H1 (cell line): ENCODE measurements at regions not wholly inside any gene's neighbourhood (a gene's known extent, or its start where the extent isn't known, plus 50 kb on each side); places are given as distances from the start of the nearest gene placed in this dataset.

Source experiments
- CTCF ChIA-PET: fragments of 300-600 bp; sonication (Branson Sonifier 250); formaldehyde crosslinking; loops from one replicate; lab custom pipeline; 2021; ENCODE audit not compliant: partially characterized antibody; lab: Charles Lee
- POLR2A ChIA-PET: fragments of 300-600 bp; sonication (Branson Sonifier 250); formaldehyde crosslinking; loops from one replicate; lab custom pipeline; 2021; ENCODE audit warnings: inconsistent platforms; ENCODE audit not compliant: partially characterized antibody; lab: Charles Lee
- DNase-seq, 2 experiments: peaks; one replicate each; pipeline versions ENCODE4 v3.0.0 to v3.0.0-alpha.2; 2010 to 2022; ENCODE audit warnings: low spot score in 2 of 2, low read depth in 1 of 2, mixed read lengths in 1 of 2
- FAIRE-seq: peaks from 2 replicates; lab custom pipeline; 2011; peaks lifted over from hg19 to GRCh38; lab: Jason Lieb, UNC
- H2AFZ ChIP-seq: 2 replicates; pipeline ENCODE4 v1.8.1; 2012; ENCODE audit warnings: low read length, inconsistent platforms
- H2AK5ac ChIP-seq: 2 replicates; pipeline ENCODE4 v1.6.1; 2013; ENCODE audit warnings: low read depth, low read length
- H2BK120ac ChIP-seq: replicated peaks from 2 replicates; pipeline ENCODE3; 2013; ENCODE audit warnings: low read depth, low read length, inconsistent platforms
- H2BK12ac ChIP-seq: 2 replicates; pipeline ENCODE4 v1.6.1; 2013; ENCODE audit warnings: low read depth, low read length
- H2BK15ac ChIP-seq: 2 replicates; pipeline ENCODE4 v1.6.1; 2013; ENCODE audit warnings: low read length
- H2BK20ac ChIP-seq: 2 replicates; pipeline ENCODE4 v1.6.1; 2013; ENCODE audit warnings: low read length
- H2BK5ac ChIP-seq: 2 replicates; pipeline ENCODE4 v1.6.1; 2013; ENCODE audit warnings: low read depth, low read length
- H3K14ac ChIP-seq: 2 replicates; pipeline ENCODE4 v1.6.1; 2013; ENCODE audit warnings: inconsistent platforms; ENCODE audit not compliant: insufficient read length
- H3K18ac ChIP-seq: 2 replicates; pipeline ENCODE4 v1.6.1; 2013; ENCODE audit warnings: low read length; ENCODE audit errors: extremely low read depth
- H3K23ac ChIP-seq: 2 replicates; pipeline ENCODE4 v1.6.1; 2013; ENCODE audit warnings: inconsistent platforms; ENCODE audit not compliant: insufficient read length
- H3K23me2 ChIP-seq: 2 replicates; pipeline ENCODE4 v1.6.1; 2013; ENCODE audit warnings: low read depth, low read length
- H3K27ac ChIP-seq: 2 replicates; pipeline ENCODE4 v1.6.1; 2011; ENCODE audit warnings: low read depth, low read length, inconsistent platforms
- H3K27me3 ChIP-seq, 4 experiments: replicated peaks in 1 of 4; 1 replicate in 1 of 4; 2 replicates in 3 of 4; pipeline versions ENCODE4 v1.6.1 to v1.8.1; 2011 to 2013; ENCODE audit warnings: low read length in 3 of 4, mild to moderate bottlenecking in 3 of 4, inconsistent platforms in 2 of 4, mixed read lengths in 2 of 4, moderate library complexity in 1 of 4; ENCODE audit not compliant: control insufficient read depth in 3 of 4, insufficient read depth in 3 of 4; ENCODE audit errors: extremely low read depth in 1 of 4
- H3K36me3 ChIP-seq, 4 experiments: 2 replicates each; pipeline versions ENCODE4 v1.6.1 to v1.8.1; 2011 to 2013; ENCODE audit warnings: mild to moderate bottlenecking in 4 of 4, low read length in 3 of 4, moderate library complexity in 2 of 4, control low read depth in 1 of 4, inconsistent platforms in 1 of 4; ENCODE audit not compliant: insufficient read depth in 4 of 4, control insufficient read depth in 2 of 4
- H3K4ac ChIP-seq: replicated peaks from 2 replicates; pipeline ENCODE3; 2013; ENCODE audit warnings: low read length, low read depth, mixed read lengths, inconsistent platforms; ENCODE audit not compliant: insufficient read length
- H3K4me1 ChIP-seq, 4 experiments: replicated peaks in 1 of 4; 1 replicate in 1 of 4; 2 replicates in 3 of 4; pipeline versions ENCODE4 v1.6.1 to v1.8.1; 2011 to 2013; ENCODE audit warnings: low read length in 3 of 4, inconsistent platforms in 2 of 4, mixed read lengths in 1 of 4; ENCODE audit not compliant: insufficient read depth in 4 of 4, control insufficient read depth in 3 of 4
- H3K4me2 ChIP-seq, 2 experiments: 2 replicates each; pipeline versions ENCODE4 v1.6.1 to v1.8.1; 2011 to 2013; ENCODE audit warnings: low read depth in 2 of 2, low read length in 2 of 2, control low read depth in 1 of 2, inconsistent platforms in 1 of 2, mild to moderate bottlenecking in 1 of 2; ENCODE audit not compliant: insufficient read depth in 1 of 2
- H3K4me3 ChIP-seq, 4 experiments: fragments of 200-600, 300-600 bp in 1 of 4; sonication (generic), shearing (Covaris generic), sonication (Bioruptor Twin) in 1 of 4; 2 replicates each; pipeline versions ENCODE4 v1.5.1 to v1.8.1; 2011 to 2016; ENCODE audit warnings: low read length in 4 of 4, low read depth in 3 of 4, control low read depth in 2 of 4, inconsistent platforms in 2 of 4, mild to moderate bottlenecking in 2 of 4, mixed read lengths in 1 of 4, moderate library complexity in 1 of 4; ENCODE audit not compliant: insufficient read depth in 2 of 4; ENCODE audit errors: extremely low read depth in 1 of 4
- H3K56ac ChIP-seq: replicated peaks from 2 replicates; pipeline ENCODE3; 2013; ENCODE audit warnings: low read depth, mild to moderate bottlenecking, mixed read lengths, low read length, inconsistent platforms; ENCODE audit not compliant: insufficient read length
- H3K79me1 ChIP-seq: 2 replicates; pipeline ENCODE4 v1.6.1; 2013; ENCODE audit warnings: low read depth, low read length, control low read depth
- H3K79me2 ChIP-seq, 2 experiments: 2 replicates each; pipeline versions ENCODE4 v1.6.1 to v1.8.1; 2012 to 2013; ENCODE audit warnings: low read length in 2 of 2, mild to moderate bottlenecking in 2 of 2, inconsistent platforms in 1 of 2; ENCODE audit not compliant: insufficient read depth in 2 of 2, control insufficient read depth in 1 of 2
- H3K9ac ChIP-seq, 4 experiments: replicated peaks in 1 of 4; 1 replicate in 1 of 4; 2 replicates in 3 of 4; pipeline versions ENCODE4 v1.6.1 to v1.8.1; 2011 to 2013; ENCODE audit warnings: low read depth in 3 of 4, low read length in 3 of 4, control low read depth in 2 of 4, mild to moderate bottlenecking in 2 of 4, moderate library complexity in 2 of 4, inconsistent platforms in 1 of 4; ENCODE audit errors: extremely low read depth in 1 of 4
- H3K9me3 ChIP-seq, 2 experiments: 2 replicates each; pipeline versions ENCODE4 v1.6.1 to v1.8.1; 2012 to 2013; ENCODE audit warnings: mild to moderate bottlenecking in 2 of 2, moderate library complexity in 2 of 2, control low read depth in 1 of 2, inconsistent platforms in 1 of 2, low read depth in 1 of 2, low read length in 1 of 2, mixed read lengths in 1 of 2; ENCODE audit not compliant: insufficient read depth in 2 of 2
- H4K20me1 ChIP-seq, 2 experiments: replicated peaks in 1 of 2; 2 replicates each; pipeline versions ENCODE3 to v1.8.1; 2011 to 2013; ENCODE audit warnings: inconsistent platforms in 2 of 2, low read length in 2 of 2, mild to moderate bottlenecking in 1 of 2; ENCODE audit not compliant: insufficient read depth in 2 of 2, control insufficient read depth in 1 of 2
- H4K5ac ChIP-seq: 2 replicates; pipeline ENCODE4 v1.6.1; 2013; ENCODE audit warnings: low read length, low read depth, mixed read lengths, inconsistent platforms; ENCODE audit not compliant: insufficient read length
- H4K8ac ChIP-seq: 2 replicates; pipeline ENCODE4 v1.8.0; 2013; ENCODE audit warnings: mild to moderate bottlenecking, moderate library complexity, low read length, inconsistent platforms; ENCODE audit not compliant: insufficient read depth; ENCODE audit errors: extremely low read depth
- H4K91ac ChIP-seq: replicated peaks from 2 replicates; pipeline ENCODE3; 2013; ENCODE audit warnings: low read length, mixed read lengths, inconsistent platforms; ENCODE audit not compliant: insufficient read length
- BACH1 ChIP-seq: IDR thresholded peaks from 2 replicates; pipeline ENCODE4 v1.6.1; 2012; ENCODE audit warnings: low read length, improper control_type of control experiment
- CEBPB ChIP-seq: IDR thresholded peaks from 2 replicates; pipeline ENCODE4 v1.6.1; 2012; ENCODE audit warnings: low read depth, low read length
- EGR1 ChIP-seq: IDR thresholded peaks from 2 replicates; pipeline ENCODE4 v1.6.1; 2011; ENCODE audit warnings: low read depth, low read length, borderline replicate concordance
- EZH2 ChIP-seq: fragments of 200-600 bp; sonication (generic); IDR thresholded peaks from 2 replicates; pipeline ENCODE4 v1.7.1; 2012; ENCODE audit warnings: low read depth, mild to moderate bottlenecking, moderate library complexity, low read length, inconsistent platforms; ENCODE audit not compliant: severe bottlenecking
- JUN ChIP-seq: IDR thresholded peaks from 2 replicates; pipeline ENCODE4 v1.6.1; 2011; ENCODE audit warnings: low read depth, mild to moderate bottlenecking, improper control_type of control experiment, low read length
- KDM4A ChIP-seq: IDR thresholded peaks from one replicate; pipeline ENCODE4 v1.7.1; 2012; ENCODE audit warnings: low read depth, mild to moderate bottlenecking, moderate library complexity, low read length, inconsistent platforms; ENCODE audit not compliant: severe bottlenecking
- MAFK ChIP-seq: IDR thresholded peaks from 2 replicates; pipeline ENCODE4 v1.6.1; 2012; ENCODE audit warnings: low read depth, mild to moderate bottlenecking, improper control_type of control experiment, low read length
- NANOG ChIP-seq: IDR thresholded peaks from 2 replicates; pipeline ENCODE4 v1.6.1; 2011; ENCODE audit warnings: low read length, low read depth, mild to moderate bottlenecking, inconsistent platforms; ENCODE audit not compliant: insufficient read depth, poor library complexity, severe bottlenecking
- NRF1 ChIP-seq: IDR thresholded peaks from 2 replicates; pipeline ENCODE4 v1.6.1; 2011; ENCODE audit warnings: mild to moderate bottlenecking, low read depth, low read length, improper control_type of control experiment
- RAD21 ChIP-seq, 2 experiments: IDR thresholded peaks in 1 of 2; conservative IDR thresholded peaks in 1 of 2; 2 replicates each; pipeline ENCODE4 v1.6.1; 2011; ENCODE audit warnings: low read depth in 2 of 2, low read length in 2 of 2, improper control_type of control experiment in 1 of 2, inconsistent platforms in 1 of 2, mild to moderate bottlenecking in 1 of 2, moderate library complexity in 1 of 2
- SIX5 ChIP-seq: IDR thresholded peaks from 2 replicates; pipeline ENCODE4 v1.6.1; 2011; ENCODE audit warnings: mild to moderate bottlenecking, low read depth, low read length
- SP4 ChIP-seq: IDR thresholded peaks from 2 replicates; pipeline ENCODE4 v1.6.1; 2012; ENCODE audit warnings: low read length, inconsistent platforms
- SRF ChIP-seq: IDR thresholded peaks from 2 replicates; pipeline ENCODE4 v1.6.1; 2011; ENCODE audit warnings: mild to moderate bottlenecking, low read depth, low read length, moderate library complexity
- WGBS, 2 experiments: shearing (Covaris generic) in 1 of 2; methylation state at CpG; one replicate each; pipeline versions ENCODE4 v1.1.6 to v1.1.7; 2013 to 2015; ENCODE audit warnings: low lambda C conversion rate in 2 of 2, mixed read lengths in 2 of 2, inconsistent platforms in 1 of 2, low coverage in 1 of 2, missing lambda C conversion rate in 1 of 2; ENCODE audit not compliant: insufficient replicate concordance in 2 of 2, insufficient coverage in 1 of 2, insufficient read length in 1 of 2; ENCODE audit errors: extremely low coverage in 1 of 2, missing lambda C conversion rate in 1 of 2; 5-methylcytosine and 5-hydroxymethylcytosine counted together

- Histone ChIP-seq H3K14ac (no peak overlapping the region), H2BK5ac (no peak overlapping the region), H3K18ac (no peak overlapping the region), H3K23ac (no peak overlapping the region), H2AK5ac (no peak overlapping the region), H3K4me2 (0 out of 4 replicates have a peak overlapping the region, but pooled peaks of 1 of the 2 experiments have one; percentile 1), H3K9me3 (no peaks in the 10 kb centered on the region), H4K8ac (no peak overlapping the region), H3K36me3 (no peaks in the 10 kb centered on the region), H4K20me1 (no peaks in the 10 kb centered on the region), H3K79me1 (no peaks in the 10 kb centered on the region), H2AFZ (no peak overlapping the region), H3K4me1 (no peaks in the 10 kb centered on the region), H4K91ac (no peak overlapping the region), H3K27ac (no peak overlapping the region), H3K9ac (no peak overlapping the region), H2BK12ac (no peak overlapping the region), H3K56ac (no peak overlapping the region), H3K4me3 (no peak overlapping the region), H3K4ac (no peak overlapping the region), H4K5ac (no peak overlapping the region), H3K27me3 (no peaks in the 10 kb centered on the region), H2BK15ac (no peak overlapping the region), H2BK20ac (no peak overlapping the region), H3K79me2 (no peaks in the 10 kb centered on the region), H2BK120ac (no peak overlapping the region), H3K23me2 (no peaks in the 10 kb centered on the region)
- CTCF ChIA-PET: interaction anchor here (0.9 kb wide), 1 partner anchor 17 kb away, joined by 7 read pairs; no protein-coding TSS in a partner anchor
- TF ChIP-seq CEBPB: no peak
- no peak for TF ChIP-seq JUN
- TF ChIP-seq MAFK: no peak
- TF ChIP-seq EGR1: no peak
- no peak for TF ChIP-seq SIX5
- TF ChIP-seq RAD21 (IDR thresholded peaks at IDR 0.05 in 1 of 2, conservative IDR thresholded peaks at IDR 0.05 in 1 of 2; ENCODE audit: low read depth in 2 of 2, low read length in 2 of 2): no peak
- TF ChIP-seq SP4: no peak
- TF ChIP-seq KDM4A: no peak
- TF ChIP-seq BACH1: no peak
- TF ChIP-seq NANOG: no peak
- TF ChIP-seq EZH2: no peak
- TF ChIP-seq NRF1: no peak
- TF ChIP-seq SRF: no peak
- FAIRE-seq (no peak), DNase-seq (no peak)
- 91% methylated on average over 2 of the region's 2 CpGs; no CpG with 5 or more reads in 1 of the 2 experiments for WGBS, 2 experiments
- POLR2A ChIA-PET: no interaction called here
Measured at GRCh38 chr9:84190411-84190810, 150.1 kb downstream of the SLC28A3 start.
